Aorta (tissue), 5 donors: ENCODE measurements at regions not wholly inside any gene's neighbourhood (a gene's known extent, or its start where the extent isn't known, plus 50 kb on each side); places are given as distances from the start of the nearest gene placed in this dataset.

Experiments
- ATAC-seq: fragments of 200-7000 bp; cut with Tn5 transposase; one replicate; pipeline ENCODE4 v1.9.1; 2022; ENCODE audit warnings: moderate library complexity; ENCODE audit not compliant: low FRiP score
- DNase-seq, 2 donors: peaks; one replicate each; pipeline ENCODE4 v3.0.0-alpha.2; 2020
- H3K27ac ChIP-seq, 2 donors: one replicate each; pipeline ENCODE4 v1.5.1; 2013; ENCODE audit warnings: low read length in 2 of 2, mild to moderate bottlenecking in 2 of 2, moderate library complexity in 2 of 2, control low read depth in 1 of 2, inconsistent platforms in 1 of 2, low read depth in 1 of 2
- H3K27me3 ChIP-seq, 2 donors: one replicate each; pipeline ENCODE4 v1.6.1; 2013; ENCODE audit warnings: control low read depth in 1 of 2, low read length in 1 of 2, mild to moderate bottlenecking in 1 of 2, moderate library complexity in 1 of 2; ENCODE audit not compliant: insufficient read depth in 2 of 2, control insufficient read depth in 1 of 2
- H3K36me3 ChIP-seq, 2 donors: one replicate each; pipeline ENCODE4 v1.6.1; 2013; ENCODE audit warnings: control low read depth in 1 of 2, low read length in 1 of 2, mild to moderate bottlenecking in 1 of 2; ENCODE audit not compliant: insufficient read depth in 2 of 2, control insufficient read depth in 1 of 2
- H3K4me1 ChIP-seq, 2 donors: one replicate each; pipeline ENCODE4 v1.6.1; 2013; ENCODE audit warnings: low read length in 2 of 2, control low read depth in 1 of 2, mild to moderate bottlenecking in 1 of 2, moderate library complexity in 1 of 2; ENCODE audit not compliant: insufficient read depth in 2 of 2, control insufficient read depth in 1 of 2
- H3K4me3 ChIP-seq, 2 donors: one replicate each; pipeline ENCODE4 v1.5.1; 2013; ENCODE audit warnings: low read length in 2 of 2, control low read depth in 1 of 2, mild to moderate bottlenecking in 1 of 2
- H3K9me3 ChIP-seq: one replicate; pipeline ENCODE4 v1.6.1; 2013; ENCODE audit warnings: mild to moderate bottlenecking, low read length; ENCODE audit not compliant: control insufficient read depth
- WGBS, 2 donors: extraction: QIAGEN DNeasy Blood & Tissue Kit; methylation state at CpG; one replicate each; pipeline ENCODE4 v1.1.7; 2013; 5-methylcytosine and 5-hydroxymethylcytosine counted together
- intact Hi-C, 2 donors: fragments of 100-400 bp; cut with DNase I; formaldehyde crosslinking; loops; one replicate each; pipeline versions ENCODE4 v1.14.2 to v1.15.0; 2022
- donor health status: healthy with polysubstance abuse.
- donor health status: Bipolar disorder and iron deficiency.
- donor health status: DM: no; HTN: no; CAD: no.
- donor health status: DM: no; HTN: no; CAD: no.
- donor health status: DM: yes; HTN: yes; CAD: no.

DNA sequence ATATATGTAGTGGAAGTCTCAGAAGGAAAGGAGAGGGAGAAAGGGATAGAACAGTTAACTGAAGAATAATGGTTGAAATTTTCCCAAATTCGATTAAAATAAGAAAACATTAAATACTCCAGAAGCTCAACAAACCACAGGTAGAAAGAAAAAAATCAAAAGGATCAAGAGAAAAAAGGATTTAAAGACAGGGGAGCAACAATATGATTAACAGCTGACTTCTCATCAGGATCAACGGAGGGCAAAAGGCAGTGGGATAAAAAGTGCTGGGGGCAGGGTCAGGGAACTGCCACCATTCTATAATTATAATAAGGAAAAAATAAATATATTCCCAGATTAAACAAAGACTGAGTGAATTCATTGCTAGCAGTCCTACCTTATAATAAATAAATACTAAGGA lies 55.3 kb downstream of the CDKN2C start:
- Histone ChIP-seq H3K27ac (no peak overlapping the region), H3K27me3 (no peaks in the 10 kb centered on the region), H3K36me3 (no peaks in the 10 kb centered on the region), H3K9me3 (no peaks in the 10 kb centered on the region), H3K4me1 (no peaks in the 10 kb centered on the region), H3K4me3 (no peak overlapping the region)
- DNase-seq = no peak
- WGBS, 2 donors = 60 to 63% methylated on average over 2 of the region's 2 CpGs
- ATAC-seq = no peak
- intact Hi-C loops = no loop called here

DNA sequence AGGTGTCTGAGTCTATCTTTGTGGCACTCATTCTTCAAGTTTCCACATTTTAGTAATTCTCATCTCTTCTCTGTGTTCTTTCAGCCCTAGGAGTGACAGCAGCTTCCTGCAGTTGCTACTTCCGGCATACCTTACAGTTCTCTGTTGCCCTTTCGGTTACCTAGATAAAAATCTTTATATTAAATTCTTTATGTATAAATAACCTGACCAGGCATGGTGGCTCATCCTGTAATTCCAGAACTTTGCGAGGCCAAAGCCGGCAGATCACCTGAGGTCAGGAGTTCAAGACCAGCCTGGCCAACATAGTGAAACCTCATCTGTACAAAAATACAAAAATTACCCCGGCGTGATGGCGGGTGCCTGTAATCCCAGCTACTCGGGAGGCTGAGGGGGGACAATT lies 62.9 kb downstream of the CDKN2C start:
- ATAC-seq = no peak

DNA sequence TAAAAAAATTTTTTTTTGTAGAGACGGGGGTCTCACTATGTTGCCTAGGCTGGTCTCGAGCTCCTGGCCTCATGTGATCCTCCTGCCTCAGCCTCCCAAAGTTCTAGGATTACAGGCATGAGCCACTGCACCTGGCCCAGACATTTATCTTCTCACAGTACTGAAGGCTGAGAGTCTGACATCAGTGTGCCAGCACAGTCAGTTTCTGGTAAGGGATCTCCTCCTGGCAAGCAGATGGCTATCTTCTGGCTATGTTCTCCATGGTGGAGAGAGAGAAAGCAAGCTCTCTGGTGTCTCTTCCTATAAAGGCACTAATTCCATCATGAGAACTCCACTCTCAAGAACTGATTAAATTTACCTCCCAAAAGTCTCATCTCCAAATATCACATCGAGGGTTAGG lies 57.8 kb upstream of the C1orf185 start:
- DNase-seq = no peak
- ATAC-seq = no peak
- intact Hi-C loops = loop anchor here (5.0 to 10.0 kb wide), 3 partner anchors 119 to 269 kb away; no protein-coding TSS in a partner anchor
- Histone ChIP-seq H3K36me3 (no peaks in the 10 kb centered on the region), H3K9me3 (peaks cover 3% of the 10 kb centered on the region), H3K4me3 (no peak overlapping the region), H3K27ac (no peak overlapping the region), H3K4me1 (no peaks in the 10 kb centered on the region), H3K27me3 (no peaks in the 10 kb centered on the region)
- WGBS, 2 donors = 75 to 80% methylated on average over 3 of the region's 3 CpGs

More for the DNA sequence above, 62.9 kb downstream of the CDKN2C start:
- Histone ChIP-seq H3K4me3 (no peak overlapping the region), H3K27ac (no peak overlapping the region), H3K36me3 (no peaks in the 10 kb centered on the region), H3K9me3 (no peaks in the 10 kb centered on the region), H3K27me3 (no peaks in the 10 kb centered on the region), H3K4me1 (no peaks in the 10 kb centered on the region)
- whole genome bisulfite sequencing, 2 donors = 95 to 96% methylated on average over 8 of the region's 8 CpGs
- intact Hi-C loops = no loop called here
- no peak for DNase-seq

- intact Hi-C loops = loop anchor here (5.0 to 10.0 kb wide), 3 partner anchors 120 to 270 kb away; no protein-coding TSS in a partner anchor
- Histone ChIP-seq H3K9me3 (no peaks in the 10 kb centered on the region), H3K27ac (no peak overlapping the region), H3K4me3 (no peak overlapping the region), H3K36me3 (no peaks in the 10 kb centered on the region), H3K27me3 (no peaks in the 10 kb centered on the region), H3K4me1 (no peaks in the 10 kb centered on the region)
- 36 to 41% methylated on average over 4 of the region's 4 CpGs for WGBS, 2 donors
- DNase-seq (no peak), ATAC-seq (no peak)
These were observed 57.2 kb upstream of the C1orf185 start for GRCh38 chr1:51044834-51045233.

DNA sequence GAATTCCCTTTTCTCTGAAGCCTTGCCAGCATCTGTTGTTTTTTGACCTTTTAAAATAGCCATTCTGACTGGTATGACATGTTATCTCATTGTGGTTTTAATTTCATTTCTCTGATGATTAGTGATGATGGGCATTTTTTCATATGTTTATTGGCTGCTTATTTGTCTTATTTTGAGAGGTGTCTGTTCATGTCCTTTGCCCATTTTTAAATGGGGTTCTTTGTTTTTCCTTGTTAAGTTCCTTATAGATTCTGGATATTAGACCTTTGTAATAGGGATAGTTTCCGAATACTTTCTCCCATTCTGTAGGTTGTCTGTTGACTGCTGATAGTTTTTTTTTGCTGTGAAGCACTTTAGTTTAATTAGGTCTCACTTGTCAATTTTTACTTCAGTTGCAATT lies 54.0 kb upstream of the C1orf185 start:
- H3K27me3 ChIP-seq = no peaks in the 10 kb centered on the region
- no peaks in the 10 kb centered on the region for H3K9me3 ChIP-seq
- DNase-seq (no peak), ATAC-seq (no peak)
- H3K4me3 ChIP-seq = no peak overlapping the region
- intact Hi-C loops = loop anchor here (10.0 kb wide), 2 partner anchors 123 to 273 kb away; no protein-coding TSS in a partner anchor
- WGBS, 2 donors = 91 to 97% methylated on average over 1 of the region's 1 CpG
- H3K4me1 ChIP-seq = no peaks in the 10 kb centered on the region
- H3K36me3 ChIP-seq = no peaks in the 10 kb centered on the region
- H3K27ac ChIP-seq = no peak overlapping the region

DNA sequence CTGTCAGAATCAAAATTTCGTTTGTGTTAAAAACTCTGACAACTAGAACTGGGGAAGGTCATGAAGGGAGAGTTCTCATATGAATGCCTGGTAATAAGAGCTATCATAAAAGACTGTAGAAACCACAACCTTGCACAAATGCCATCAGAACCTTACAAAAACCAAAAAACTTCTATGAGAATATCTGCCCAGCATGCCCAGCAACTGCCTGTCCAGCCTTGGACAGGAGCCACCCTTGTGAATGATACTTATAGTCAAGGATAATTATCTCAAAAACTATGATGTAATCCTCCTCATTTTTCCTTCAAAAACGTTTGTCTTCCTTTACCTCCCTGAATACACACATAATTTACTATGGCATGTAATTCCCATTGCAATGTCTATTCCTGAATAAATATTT lies 53.4 kb upstream of the C1orf185 start:
- 29 to 30% methylated on average over 2 of the region's 2 CpGs for WGBS, 2 donors
- intact Hi-C loops = loop anchor here (10.0 kb wide), 2 partner anchors 124 to 274 kb away; no protein-coding TSS in a partner anchor
- Histone ChIP-seq H3K4me3 (no peak overlapping the region), H3K9me3 (no peaks in the 10 kb centered on the region), H3K36me3 (no peaks in the 10 kb centered on the region), H3K4me1 (no peaks in the 10 kb centered on the region), H3K27me3 (no peaks in the 10 kb centered on the region), H3K27ac (no peak overlapping the region)
- DNase-seq = no peak
- no peak for ATAC-seq
